Breast epithelium (tissue), 3 donors: ENCODE measurements at regions not wholly inside any gene's neighbourhood (a gene's known extent, or its start where the extent isn't known, plus 50 kb on each side); places are given as distances from the start of the nearest gene placed in this dataset.

ENCODE experiments used
- POLR2A ChIP-seq: fragments of 450-650 bp; IDR thresholded peaks from one replicate; pipeline ENCODE4 v1.6.1; 2016; ENCODE audit warnings: antibody characterized with exemption, mild to moderate bottlenecking, moderate library complexity
- POLR2AphosphoS5 ChIP-seq, 3 donors: sonication (generic); formaldehyde crosslinking; IDR thresholded peaks; one replicate each; pipeline ENCODE4 v1.6.1; 2017; ENCODE audit warnings: antibody characterized with exemption in 3 of 3
- TF ChIP-seq, protein P1 (sequence below), 3 donors: fragments of 450-650 bp; IDR thresholded peaks; one replicate each; pipeline ENCODE4 v1.5.1; 2016 to 2017; ENCODE audit warnings: antibody characterized with exemption in 3 of 3, mild to moderate bottlenecking in 3 of 3, moderate library complexity in 3 of 3

DNA sequence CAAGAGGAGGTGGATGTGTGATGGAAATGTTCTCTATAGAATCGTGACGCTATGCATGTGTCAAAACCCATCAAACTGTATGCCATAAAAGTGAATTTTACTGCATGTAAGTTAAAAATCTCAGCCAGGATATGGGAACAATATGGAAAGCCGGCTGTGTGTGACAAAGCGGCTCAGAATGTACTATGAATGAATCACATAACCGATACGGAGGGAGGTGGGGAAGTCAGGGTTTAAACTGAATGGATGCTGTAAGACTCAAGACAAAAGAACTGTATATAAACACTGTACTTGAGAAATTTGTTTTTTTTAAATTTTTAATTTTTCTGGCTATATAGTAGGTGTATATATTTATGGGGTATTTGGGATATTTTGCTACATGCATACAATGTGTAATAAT is 111.6 kb upstream of the PDE4B start:
- TF ChIP-seq, protein P1, sequence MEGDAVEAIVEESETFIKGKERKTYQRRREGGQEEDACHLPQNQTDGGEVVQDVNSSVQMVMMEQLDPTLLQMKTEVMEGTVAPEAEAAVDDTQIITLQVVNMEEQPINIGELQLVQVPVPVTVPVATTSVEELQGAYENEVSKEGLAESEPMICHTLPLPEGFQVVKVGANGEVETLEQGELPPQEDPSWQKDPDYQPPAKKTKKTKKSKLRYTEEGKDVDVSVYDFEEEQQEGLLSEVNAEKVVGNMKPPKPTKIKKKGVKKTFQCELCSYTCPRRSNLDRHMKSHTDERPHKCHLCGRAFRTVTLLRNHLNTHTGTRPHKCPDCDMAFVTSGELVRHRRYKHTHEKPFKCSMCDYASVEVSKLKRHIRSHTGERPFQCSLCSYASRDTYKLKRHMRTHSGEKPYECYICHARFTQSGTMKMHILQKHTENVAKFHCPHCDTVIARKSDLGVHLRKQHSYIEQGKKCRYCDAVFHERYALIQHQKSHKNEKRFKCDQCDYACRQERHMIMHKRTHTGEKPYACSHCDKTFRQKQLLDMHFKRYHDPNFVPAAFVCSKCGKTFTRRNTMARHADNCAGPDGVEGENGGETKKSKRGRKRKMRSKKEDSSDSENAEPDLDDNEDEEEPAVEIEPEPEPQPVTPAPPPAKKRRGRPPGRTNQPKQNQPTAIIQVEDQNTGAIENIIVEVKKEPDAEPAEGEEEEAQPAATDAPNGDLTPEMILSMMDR (IDR thresholded peaks at IDR 0.05), result no peak
- no peak for TF ChIP-seq POLR2AphosphoS5 (IDR thresholded peaks at IDR 0.05)
- no peak for TF ChIP-seq POLR2A
